ENCODE measurements at regions not wholly inside any gene's neighbourhood (a gene's known extent, or its start where the extent isn't known, plus 50 kb on each side); places are given as distances from the start of the nearest gene placed in this dataset.

DNA sequence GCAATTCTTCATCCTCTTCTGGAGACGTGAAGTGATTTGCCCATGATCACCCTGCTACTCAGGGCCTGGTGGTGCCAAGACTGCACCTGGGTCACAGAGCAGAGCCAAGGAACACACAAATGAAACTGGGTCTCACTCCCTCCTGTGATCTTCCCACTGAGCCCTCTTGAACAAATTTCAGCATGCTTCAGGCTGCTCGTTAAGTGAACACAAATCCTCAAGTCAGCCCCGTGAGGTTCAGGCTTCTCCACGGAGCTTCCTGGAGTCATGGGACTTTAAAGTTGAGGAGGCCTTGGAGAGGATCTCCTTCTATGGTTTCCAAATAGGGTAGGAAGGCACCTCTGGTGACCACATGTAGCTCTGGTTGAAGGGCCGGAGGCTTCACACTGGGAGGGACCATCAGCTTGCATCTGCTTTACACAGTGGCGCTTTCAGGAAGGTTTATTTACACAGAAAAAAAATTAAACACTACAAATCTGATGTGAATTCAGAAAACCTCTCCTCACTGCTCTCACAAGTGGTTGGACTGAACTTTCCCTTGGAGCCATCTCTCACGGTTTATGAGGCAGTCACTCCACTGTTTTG lies 255.4 kb downstream of the LOXHD1 start:
- TF ChIP-seq, protein P1, sequence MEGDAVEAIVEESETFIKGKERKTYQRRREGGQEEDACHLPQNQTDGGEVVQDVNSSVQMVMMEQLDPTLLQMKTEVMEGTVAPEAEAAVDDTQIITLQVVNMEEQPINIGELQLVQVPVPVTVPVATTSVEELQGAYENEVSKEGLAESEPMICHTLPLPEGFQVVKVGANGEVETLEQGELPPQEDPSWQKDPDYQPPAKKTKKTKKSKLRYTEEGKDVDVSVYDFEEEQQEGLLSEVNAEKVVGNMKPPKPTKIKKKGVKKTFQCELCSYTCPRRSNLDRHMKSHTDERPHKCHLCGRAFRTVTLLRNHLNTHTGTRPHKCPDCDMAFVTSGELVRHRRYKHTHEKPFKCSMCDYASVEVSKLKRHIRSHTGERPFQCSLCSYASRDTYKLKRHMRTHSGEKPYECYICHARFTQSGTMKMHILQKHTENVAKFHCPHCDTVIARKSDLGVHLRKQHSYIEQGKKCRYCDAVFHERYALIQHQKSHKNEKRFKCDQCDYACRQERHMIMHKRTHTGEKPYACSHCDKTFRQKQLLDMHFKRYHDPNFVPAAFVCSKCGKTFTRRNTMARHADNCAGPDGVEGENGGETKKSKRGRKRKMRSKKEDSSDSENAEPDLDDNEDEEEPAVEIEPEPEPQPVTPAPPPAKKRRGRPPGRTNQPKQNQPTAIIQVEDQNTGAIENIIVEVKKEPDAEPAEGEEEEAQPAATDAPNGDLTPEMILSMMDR (IDR thresholded peaks at IDR 0.05), result no peak
- TF ChIP-seq POLR2A (IDR thresholded peaks at IDR 0.05), result no peak
